ENCODE measurements at regions not wholly inside any gene's neighbourhood (a gene's known extent, or its start where the extent isn't known, plus 50 kb on each side); places are given as distances from the start of the nearest gene placed in this dataset.

DNA sequence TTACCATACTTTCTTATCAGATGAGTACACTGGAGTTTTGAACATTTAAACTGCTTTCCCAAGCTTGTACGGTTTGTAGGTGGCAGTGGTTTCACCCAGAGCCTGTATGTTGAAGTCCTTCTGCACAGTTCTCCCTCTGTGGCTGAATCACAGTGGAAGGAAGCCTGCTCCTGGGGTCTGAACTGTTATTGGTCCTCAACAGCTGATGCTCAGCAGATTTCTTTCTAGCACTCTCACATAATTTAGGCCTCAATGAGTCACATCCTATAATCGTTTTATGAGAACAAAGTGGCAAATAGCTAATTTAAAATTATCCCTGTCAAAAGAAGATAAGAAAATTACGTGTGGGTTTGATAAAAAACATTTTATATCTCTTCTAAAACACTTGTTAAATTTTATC is 229.7 kb downstream of the TLE4 start:
- no peak for DNase-seq (ENCODE audit: low spot score)
- no peak for ATAC-seq (ENCODE audit: low FRiP score)
- TF ChIP-seq, protein P1, sequence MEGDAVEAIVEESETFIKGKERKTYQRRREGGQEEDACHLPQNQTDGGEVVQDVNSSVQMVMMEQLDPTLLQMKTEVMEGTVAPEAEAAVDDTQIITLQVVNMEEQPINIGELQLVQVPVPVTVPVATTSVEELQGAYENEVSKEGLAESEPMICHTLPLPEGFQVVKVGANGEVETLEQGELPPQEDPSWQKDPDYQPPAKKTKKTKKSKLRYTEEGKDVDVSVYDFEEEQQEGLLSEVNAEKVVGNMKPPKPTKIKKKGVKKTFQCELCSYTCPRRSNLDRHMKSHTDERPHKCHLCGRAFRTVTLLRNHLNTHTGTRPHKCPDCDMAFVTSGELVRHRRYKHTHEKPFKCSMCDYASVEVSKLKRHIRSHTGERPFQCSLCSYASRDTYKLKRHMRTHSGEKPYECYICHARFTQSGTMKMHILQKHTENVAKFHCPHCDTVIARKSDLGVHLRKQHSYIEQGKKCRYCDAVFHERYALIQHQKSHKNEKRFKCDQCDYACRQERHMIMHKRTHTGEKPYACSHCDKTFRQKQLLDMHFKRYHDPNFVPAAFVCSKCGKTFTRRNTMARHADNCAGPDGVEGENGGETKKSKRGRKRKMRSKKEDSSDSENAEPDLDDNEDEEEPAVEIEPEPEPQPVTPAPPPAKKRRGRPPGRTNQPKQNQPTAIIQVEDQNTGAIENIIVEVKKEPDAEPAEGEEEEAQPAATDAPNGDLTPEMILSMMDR (IDR thresholded peaks at IDR 0.05) = no peak

DNA sequence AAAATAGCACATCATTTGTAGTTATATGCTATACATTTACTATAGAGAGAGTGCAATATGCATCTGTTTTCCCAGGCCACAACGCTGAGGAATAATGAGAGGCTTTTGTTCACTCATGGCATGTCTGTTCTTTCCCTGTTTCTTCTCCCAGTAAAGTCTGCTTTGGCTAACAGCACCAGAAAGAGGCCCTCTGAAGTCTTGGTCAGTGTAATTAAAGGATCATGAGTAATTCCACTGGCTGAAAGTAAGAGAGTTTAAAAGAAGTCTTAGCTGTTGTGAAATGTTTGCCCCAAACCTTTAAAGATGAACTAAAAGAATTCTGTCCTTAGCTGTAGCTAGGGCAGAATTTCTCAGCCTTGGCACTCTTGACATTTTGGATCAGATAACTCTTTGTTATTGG is 228.8 kb downstream of the TLE4 start:
- no peak for ATAC-seq (ENCODE audit: low FRiP score)
- DNase-seq (ENCODE audit: low spot score) = no peak

DNA sequence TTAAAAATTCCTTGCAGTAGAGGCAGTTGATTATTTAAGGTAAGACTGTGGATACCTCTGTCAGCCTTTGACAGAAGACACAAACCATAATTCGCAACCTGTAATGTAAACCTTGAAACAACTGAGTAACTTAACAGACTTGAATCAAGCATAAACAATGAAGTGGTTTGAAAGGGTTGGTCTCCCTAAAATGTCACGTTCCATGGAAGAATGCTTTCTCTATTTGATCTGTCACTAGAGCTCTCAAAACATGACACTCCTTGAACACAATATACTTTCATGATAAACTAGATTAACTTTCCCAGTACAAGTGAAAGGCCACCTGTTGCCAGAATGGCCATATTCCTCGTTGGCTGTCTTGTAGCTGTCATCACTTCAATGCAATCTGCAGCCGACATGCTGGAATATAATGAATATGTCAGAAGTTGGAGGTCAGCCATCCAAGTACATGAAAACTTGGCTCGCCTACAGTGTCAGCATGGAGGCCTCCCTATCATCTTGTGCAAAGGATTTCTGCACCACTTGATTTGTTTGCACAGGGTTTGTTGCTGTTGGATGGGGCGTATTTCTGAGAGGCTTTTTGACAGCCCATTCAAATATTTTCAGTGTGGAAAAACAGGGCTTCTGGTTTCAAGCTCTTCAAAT is 228.0 kb downstream of the TLE4 start:
- no peak for ATAC-seq (ENCODE audit: low FRiP score)
- no peak for DNase-seq (ENCODE audit: low spot score)
- TF ChIP-seq, protein P1 (IDR thresholded peaks at IDR 0.05) = no peak

More for the DNA sequence above, 228.8 kb downstream of the TLE4 start:
- TF ChIP-seq, protein P1 (IDR thresholded peaks at IDR 0.05) = no peak

DNA sequence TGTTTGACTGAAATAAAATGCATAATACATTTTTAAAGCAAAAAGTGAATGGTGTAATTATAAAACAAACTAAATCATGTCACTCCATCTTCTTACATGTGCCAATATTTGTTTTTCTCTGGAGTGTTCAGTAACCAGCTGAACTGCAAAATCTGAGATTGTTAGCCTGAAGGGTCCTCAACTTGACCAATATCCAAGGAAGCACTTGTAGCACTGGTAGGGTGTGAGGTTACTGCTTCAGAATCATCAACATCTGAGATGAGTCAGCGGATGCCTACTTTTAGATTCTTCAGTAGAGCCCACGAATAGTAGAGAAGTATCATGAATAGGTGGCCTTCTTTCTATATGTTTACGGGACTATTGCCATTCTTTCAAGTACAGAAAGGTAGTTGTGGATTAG is 226.7 kb downstream of the TLE4 start:
- no peak for ATAC-seq (ENCODE audit: low FRiP score)
- DNase-seq (ENCODE audit: low spot score) = no peak
- TF ChIP-seq, protein P1 (IDR thresholded peaks at IDR 0.05) = no peak

DNA sequence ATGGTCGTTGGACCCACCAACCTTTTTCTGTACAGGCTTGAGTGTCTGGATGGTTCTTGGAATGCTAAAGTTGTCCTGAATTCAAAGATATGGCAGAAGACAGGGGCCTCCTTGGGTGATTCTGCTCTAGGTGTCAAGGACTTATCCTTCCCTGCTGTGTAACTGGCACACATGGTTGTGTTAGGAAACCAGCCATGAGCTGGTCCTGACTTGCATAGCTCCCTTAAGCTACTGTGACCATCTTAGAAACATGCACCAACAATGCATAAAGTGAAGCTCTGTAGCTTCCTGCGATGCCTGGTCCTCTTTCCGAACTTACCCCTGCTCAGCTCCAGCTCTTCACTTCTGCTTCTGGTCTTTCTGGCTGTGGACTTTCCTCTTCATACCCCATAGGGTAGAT is 224.6 kb downstream of the TLE4 start:
- no peak for ATAC-seq (ENCODE audit: low FRiP score)
- DNase-seq (ENCODE audit: low spot score) = no peak
- TF ChIP-seq, protein P1 (IDR thresholded peaks at IDR 0.05) = no peak

DNA sequence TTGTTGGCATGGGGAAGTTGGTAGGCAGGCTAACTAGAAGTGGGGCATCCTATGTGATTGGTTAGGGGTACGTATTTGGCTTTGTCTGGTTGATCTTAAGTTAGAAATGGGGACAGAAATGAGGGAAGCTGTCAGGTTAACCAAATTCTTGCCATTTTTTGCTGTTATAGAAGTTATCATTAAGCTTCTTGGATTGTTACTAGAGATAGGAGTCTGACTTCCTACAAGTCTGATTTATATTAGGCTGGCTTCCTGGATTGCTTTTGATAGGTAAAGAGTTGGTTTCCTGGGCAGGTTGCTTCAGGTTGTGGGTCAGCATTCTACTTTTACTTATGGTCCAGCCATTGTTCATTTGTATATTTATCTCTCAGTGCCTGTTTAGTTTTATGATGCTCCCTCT is 216.9 kb downstream of the TLE4 start:
- DNase-seq (ENCODE audit: low spot score) (no peak), ATAC-seq (ENCODE audit: low FRiP score) (no peak)
- TF ChIP-seq, protein P1 (IDR thresholded peaks at IDR 0.05) = no peak

DNA sequence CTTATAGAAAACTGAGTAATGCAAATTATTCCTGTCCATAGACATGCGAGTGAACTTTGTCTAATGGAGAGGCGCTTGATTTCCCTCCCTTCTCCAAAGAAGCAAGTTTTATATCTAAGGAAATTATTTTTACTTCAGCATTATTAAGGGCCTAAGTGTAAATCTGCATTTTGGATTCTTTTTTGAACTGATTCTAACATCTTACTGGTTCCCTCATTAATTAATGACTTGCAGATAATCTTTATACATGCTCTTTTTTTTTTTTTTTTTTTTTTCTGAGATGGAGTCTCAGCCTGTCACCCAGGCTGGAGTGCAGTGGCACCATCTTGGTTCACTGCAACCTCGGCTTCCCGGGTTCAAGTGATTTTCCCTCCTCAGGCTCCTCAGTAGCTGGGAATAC is 209.5 kb downstream of the TLE4 start:
- no peak for ATAC-seq (ENCODE audit: low FRiP score)
- TF ChIP-seq, protein P1 (IDR thresholded peaks at IDR 0.05) = no peak
- DNase-seq (ENCODE audit: low spot score) = no peak
